IPS-15b (cell line): ENCODE measurements at regions not wholly inside any gene's neighbourhood (a gene's known extent, or its start where the extent isn't known, plus 50 kb on each side); places are given as distances from the start of the nearest gene placed in this dataset.
"Not testable (repeated sequence)": the region's sequence is repeated elsewhere in the genome, so short reads cannot be mapped to it uniquely, and the experiment has no call there.

ENCODE experiments used
- H3K27me3 ChIP-seq: one replicate; pipeline ENCODE4 v1.6.1; 2013; ENCODE audit warnings: low read length; ENCODE audit not compliant: control insufficient read depth, insufficient read depth
- H3K36me3 ChIP-seq: one replicate; pipeline ENCODE4 v1.6.1; 2013; ENCODE audit warnings: low read length; ENCODE audit not compliant: control insufficient read depth, insufficient read depth
- H3K4me1 ChIP-seq: one replicate; pipeline ENCODE4 v1.6.1; 2013; ENCODE audit warnings: mild to moderate bottlenecking, low read length; ENCODE audit not compliant: control insufficient read depth, insufficient read depth
- H3K4me3 ChIP-seq: one replicate; pipeline ENCODE4 v1.5.1; 2013; ENCODE audit warnings: low read depth, low read length
- H3K9ac ChIP-seq: one replicate; pipeline ENCODE4 v1.6.1; 2013; ENCODE audit warnings: low read depth, mild to moderate bottlenecking, low read length
- H3K9me3 ChIP-seq: one replicate; pipeline ENCODE4 v1.6.1; 2013; ENCODE audit warnings: mild to moderate bottlenecking, low read length; ENCODE audit not compliant: control insufficient read depth, insufficient read depth

- Histone ChIP-seq H3K9ac (no peak overlapping the region), H3K4me1 (no peaks in the 10 kb centered on the region), H3K4me3 (no peak overlapping the region), H3K9me3 (no peaks in the 10 kb centered on the region), H3K27me3 (no peaks in the 10 kb centered on the region), H3K36me3 (no peaks in the 10 kb centered on the region)
Measured at GRCh38 chr11:81585390-81585933, 1148.2 kb downstream of the FAM181B start.

GRCh38 chr11:81579339-81579738, 1154.3 kb downstream of the FAM181B start:
- H3K4me1 ChIP-seq: no peaks in the 10 kb centered on the region
- no peaks in the 10 kb centered on the region for H3K9me3 ChIP-seq
- H3K36me3 ChIP-seq: no peaks in the 10 kb centered on the region
- no peak overlapping the region for H3K9ac ChIP-seq
- no peak overlapping the region for H3K4me3 ChIP-seq
- no peaks in the 10 kb centered on the region for H3K27me3 ChIP-seq

GRCh38 chr11:81578571-81578970, 1155.1 kb downstream of the FAM181B start:
- no peaks in the 10 kb centered on the region for H3K9me3 ChIP-seq
- no peaks in the 10 kb centered on the region for H3K36me3 ChIP-seq
- H3K4me1 ChIP-seq: no peaks in the 10 kb centered on the region
- H3K9ac ChIP-seq: no peak overlapping the region
- H3K27me3 ChIP-seq: no peaks in the 10 kb centered on the region
- H3K4me3 ChIP-seq: no peak overlapping the region

- no peaks in the 10 kb centered on the region for H3K9me3 ChIP-seq
- no peaks in the 10 kb centered on the region for H3K27me3 ChIP-seq
- H3K4me1 ChIP-seq: no peaks in the 10 kb centered on the region
- no peaks in the 10 kb centered on the region for H3K36me3 ChIP-seq
- no peak overlapping the region for H3K9ac ChIP-seq
- no peak overlapping the region for H3K4me3 ChIP-seq
Measured at GRCh38 chr11:81574301-81574700, 1159.4 kb downstream of the FAM181B start.

- Histone ChIP-seq H3K27me3 (no peaks in the 10 kb centered on the region), H3K9ac (no peak overlapping the region), H3K4me3 (no peak overlapping the region), H3K9me3 (no peaks in the 10 kb centered on the region), H3K36me3 (no peaks in the 10 kb centered on the region), H3K4me1 (no peaks in the 10 kb centered on the region)
Measured at GRCh38 chr11:81573367-81573766, 1160.3 kb downstream of the FAM181B start.

GRCh38 chr11:81570669-81571068, 1163.0 kb downstream of the FAM181B start:
- Histone ChIP-seq H3K27me3 (no peaks in the 10 kb centered on the region), H3K4me3 (no peak overlapping the region)

GRCh38 chr11:81569999-81570398, 1163.7 kb downstream of the FAM181B start:
- H3K9ac ChIP-seq: no peak overlapping the region
- no peaks in the 10 kb centered on the region for H3K4me1 ChIP-seq
- H3K27me3 ChIP-seq: no peaks in the 10 kb centered on the region
- H3K4me3 ChIP-seq: no peak overlapping the region
- no peaks in the 10 kb centered on the region for H3K36me3 ChIP-seq
- no peaks in the 10 kb centered on the region for H3K9me3 ChIP-seq

More at GRCh38 chr11:81570669-81571068, 1163.0 kb downstream of the FAM181B start:
- no peaks in the 10 kb centered on the region for H3K4me1 ChIP-seq
- no peaks in the 10 kb centered on the region for H3K36me3 ChIP-seq
- H3K9ac ChIP-seq: no peak overlapping the region
- no peaks in the 10 kb centered on the region for H3K9me3 ChIP-seq

GRCh38 chr11:81568918-81569317, 1164.7 kb downstream of the FAM181B start:
- no peaks in the 10 kb centered on the region for H3K36me3 ChIP-seq
- H3K9ac ChIP-seq: no peak overlapping the region
- no peaks in the 10 kb centered on the region for H3K27me3 ChIP-seq

GRCh38 chr11:81548123-81548522, 1185.5 kb downstream of the FAM181B start:
- Histone ChIP-seq H3K27me3 (no peaks in the 10 kb centered on the region), H3K4me3 (no peak overlapping the region), H3K4me1 (no peaks in the 10 kb centered on the region), H3K9me3 (no peaks in the 10 kb centered on the region), H3K36me3 (no peaks in the 10 kb centered on the region), H3K9ac (no peak overlapping the region)

More at GRCh38 chr11:81568918-81569317, 1164.7 kb downstream of the FAM181B start:
- Histone ChIP-seq H3K4me1 (no peaks in the 10 kb centered on the region), H3K4me3 (no peak overlapping the region), H3K9me3 (no peaks in the 10 kb centered on the region)

GRCh38 chr11:81539806-81540205, 1193.9 kb downstream of the FAM181B start:
- not testable (repeated sequence) for H3K9me3 ChIP-seq, H3K4me3 ChIP-seq, H3K9ac ChIP-seq, H3K4me1 ChIP-seq, H3K27me3 ChIP-seq, H3K36me3 ChIP-seq

GRCh38 chr11:81515566-81515965, 1218.1 kb downstream of the FAM181B start:
- Histone ChIP-seq H3K4me3 (no peak overlapping the region), H3K36me3 (no peaks in the 10 kb centered on the region), H3K9ac (no peak overlapping the region), H3K4me1 (no peaks in the 10 kb centered on the region), H3K27me3 (no peaks in the 10 kb centered on the region), H3K9me3 (no peaks in the 10 kb centered on the region)

- Histone ChIP-seq H3K9me3 (no peaks in the 10 kb centered on the region), H3K36me3 (no peaks in the 10 kb centered on the region), H3K4me3 (no peak overlapping the region), H3K4me1 (peaks cover 5% of the 10 kb centered on the region), H3K27me3 (no peaks in the 10 kb centered on the region), H3K9ac (no peak overlapping the region)
Measured at GRCh38 chr11:81497202-81497804, 1236.4 kb downstream of the FAM181B start.
